ENCODE measurements at regions not wholly inside any gene's neighbourhood (a gene's known extent, or its start where the extent isn't known, plus 50 kb on each side); places are given as distances from the start of the nearest gene placed in this dataset.

GRCh38 chr4:17322514-17322913 lies 189.4 kb downstream of the QDPR start:
- TF ChIP-seq CTCF (IDR thresholded peaks at IDR 0.05), result no peak
- no peak for TF ChIP-seq POLR2AphosphoS5 (IDR thresholded peaks at IDR 0.05)
- no peak for TF ChIP-seq POLR2A (IDR thresholded peaks at IDR 0.05)
- TF ChIP-seq EP300 (IDR thresholded peaks at IDR 0.05), result no peak

Measured in sigmoid colon (tissue), 4 donors.